Activated naive CD8-positive, alpha-beta T cell treated with anti-CD3 and anti-CD28 coated beads for 36 hours (primary cell): ENCODE measurements at regions not wholly inside any gene's neighbourhood (a gene's known extent, or its start where the extent isn't known, plus 50 kb on each side); places are given as distances from the start of the nearest gene placed in this dataset.

ENCODE experiments used
- DNase-seq: peaks from one replicate; pipeline ENCODE4 v3.0.0; 2021
- H3K27ac Mint-ChIP-seq: one replicate; pipeline ENCODE4 v1.8.0; 2022; ENCODE audit warnings: mild to moderate bottlenecking, moderate library complexity, mixed read lengths
- H3K27me3 Mint-ChIP-seq: one replicate; pipeline ENCODE4 v1.8.0; 2022; ENCODE audit warnings: mild to moderate bottlenecking, mixed read lengths
- H3K36me3 Mint-ChIP-seq: one replicate; pipeline ENCODE4 v1.8.0; 2021; ENCODE audit warnings: mild to moderate bottlenecking, mixed read lengths
- H3K4me1 Mint-ChIP-seq: one replicate; pipeline ENCODE4 v1.8.0; 2021; ENCODE audit warnings: mixed read lengths
- H3K4me3 Mint-ChIP-seq: one replicate; pipeline ENCODE4 v1.8.0; 2022; ENCODE audit warnings: mild to moderate bottlenecking, moderate library complexity, mixed read lengths
- H3K9me3 Mint-ChIP-seq: one replicate; pipeline ENCODE4 v1.8.0; 2022; ENCODE audit warnings: mixed read lengths

- Mint-ChIP-seq H3K4me1 (no peaks in the 10 kb centered on the region), H3K36me3 (no peaks in the 10 kb centered on the region), H3K27me3 (peaks cover 12% of the 10 kb centered on the region), H3K27ac (no peak overlapping the region), H3K4me3 (no peak overlapping the region), H3K9me3 (no peaks in the 10 kb centered on the region)
- DNase-seq: no peak
These were observed 113.4 kb downstream of the ASB7 start for GRCh38 chr15:100715571-100716455.

GRCh38 chr15:100716456-100717085 is 114.2 kb downstream of the ASB7 start:
- H3K9me3 Mint-ChIP-seq: no peaks in the 10 kb centered on the region

GRCh38 chr15:100717596-100717995 is 115.2 kb downstream of the ASB7 start:
- Mint-ChIP-seq H3K36me3 (no peaks in the 10 kb centered on the region), H3K9me3 (no peaks in the 10 kb centered on the region), H3K4me3 (no peak overlapping the region), H3K4me1 (no peaks in the 10 kb centered on the region), H3K27me3 (peaks cover 12% of the 10 kb centered on the region), H3K27ac (no peak overlapping the region)
- DNase-seq: no peak

More at GRCh38 chr15:100716456-100717085, 114.2 kb downstream of the ASB7 start:
- H3K27me3 Mint-ChIP-seq: peaks cover 12% of the 10 kb centered on the region
- no peaks in the 10 kb centered on the region for H3K4me1 Mint-ChIP-seq
- no peaks in the 10 kb centered on the region for H3K36me3 Mint-ChIP-seq
- no peak overlapping the region for H3K4me3 Mint-ChIP-seq
- DNase-seq: no peak
- no peak overlapping the region for H3K27ac Mint-ChIP-seq

GRCh38 chr15:100718075-100718980 is 115.9 kb downstream of the ASB7 start:
- H3K4me3 Mint-ChIP-seq: no peak overlapping the region
- DNase-seq: no peak
- H3K9me3 Mint-ChIP-seq: no peaks in the 10 kb centered on the region
- no peaks in the 10 kb centered on the region for H3K36me3 Mint-ChIP-seq
- peaks cover 12% of the 10 kb centered on the region for H3K27me3 Mint-ChIP-seq
- H3K27ac Mint-ChIP-seq: no peak overlapping the region
- no peaks in the 10 kb centered on the region for H3K4me1 Mint-ChIP-seq

GRCh38 chr15:100720406-100720967 is 118.1 kb downstream of the ASB7 start:
- DNase-seq: no peak
- Mint-ChIP-seq H3K36me3 (no peaks in the 10 kb centered on the region), H3K9me3 (no peaks in the 10 kb centered on the region), H3K27ac (no peak overlapping the region), H3K4me3 (no peak overlapping the region), H3K27me3 (peaks cover 12% of the 10 kb centered on the region), H3K4me1 (no peaks in the 10 kb centered on the region)

GRCh38 chr15:100721758-100722550 is 119.6 kb downstream of the ASB7 start:
- H3K9me3 Mint-ChIP-seq: no peaks in the 10 kb centered on the region
- DNase-seq: no peak

GRCh38 chr15:100722551-100723314 is 120.3 kb downstream of the ASB7 start:
- H3K36me3 Mint-ChIP-seq: no peaks in the 10 kb centered on the region
- no peaks in the 10 kb centered on the region for H3K4me1 Mint-ChIP-seq

More at GRCh38 chr15:100721758-100722550, 119.6 kb downstream of the ASB7 start:
- Mint-ChIP-seq H3K27ac (no peak overlapping the region), H3K36me3 (no peaks in the 10 kb centered on the region), H3K4me3 (no peak overlapping the region), H3K4me1 (no peaks in the 10 kb centered on the region), H3K27me3 (peaks cover 12% of the 10 kb centered on the region)

GRCh38 chr15:100723315-100723801 is 121.0 kb downstream of the ASB7 start:
- no peak for DNase-seq
- Mint-ChIP-seq H3K4me3 (no peak overlapping the region), H3K36me3 (no peaks in the 10 kb centered on the region), H3K27ac (no peak overlapping the region), H3K4me1 (no peaks in the 10 kb centered on the region), H3K27me3 (peaks cover 11% of the 10 kb centered on the region), H3K9me3 (no peaks in the 10 kb centered on the region)

More at GRCh38 chr15:100722551-100723314, 120.3 kb downstream of the ASB7 start:
- no peak for DNase-seq
- H3K27me3 Mint-ChIP-seq: peaks cover 12% of the 10 kb centered on the region
- H3K27ac Mint-ChIP-seq: no peak overlapping the region
- H3K9me3 Mint-ChIP-seq: no peaks in the 10 kb centered on the region
- no peak overlapping the region for H3K4me3 Mint-ChIP-seq

- no peak for DNase-seq
- H3K27me3 Mint-ChIP-seq: peaks cover 5% of the 10 kb centered on the region
- no peak overlapping the region for H3K27ac Mint-ChIP-seq
- no peaks in the 10 kb centered on the region for H3K36me3 Mint-ChIP-seq
- no peak overlapping the region for H3K4me3 Mint-ChIP-seq
- H3K9me3 Mint-ChIP-seq: no peaks in the 10 kb centered on the region
- no peaks in the 10 kb centered on the region for H3K4me1 Mint-ChIP-seq
These were observed 123.0 kb downstream of the ASB7 start for GRCh38 chr15:100725121-100726069.

- DNase-seq: no peak
- H3K36me3 Mint-ChIP-seq: no peaks in the 10 kb centered on the region
- H3K4me1 Mint-ChIP-seq: no peaks in the 10 kb centered on the region
- peaks cover 3% of the 10 kb centered on the region for H3K27me3 Mint-ChIP-seq
- H3K4me3 Mint-ChIP-seq: no peak overlapping the region
- no peaks in the 10 kb centered on the region for H3K9me3 Mint-ChIP-seq
- H3K27ac Mint-ChIP-seq: no peak overlapping the region
These were observed 123.7 kb downstream of the ASB7 start for GRCh38 chr15:100726070-100726420.

- Mint-ChIP-seq H3K9me3 (no peaks in the 10 kb centered on the region), H3K27ac (no peak overlapping the region), H3K27me3 (peaks cover 3% of the 10 kb centered on the region), H3K4me1 (no peaks in the 10 kb centered on the region), H3K4me3 (no peak overlapping the region), H3K36me3 (no peaks in the 10 kb centered on the region)
- DNase-seq: no peak
These were observed 124.2 kb downstream of the ASB7 start for GRCh38 chr15:100726421-100727190.

- Mint-ChIP-seq H3K36me3 (no peaks in the 10 kb centered on the region), H3K4me3 (no peak overlapping the region), H3K4me1 (no peaks in the 10 kb centered on the region), H3K9me3 (no peaks in the 10 kb centered on the region), H3K27me3 (peaks cover 3% of the 10 kb centered on the region), H3K27ac (no peak overlapping the region)
- DNase-seq: no peak
These were observed 125.0 kb downstream of the ASB7 start for GRCh38 chr15:100727291-100727851.
